Chondrocyte (in vitro differentiated cells): ENCODE measurements at regions not wholly inside any gene's neighbourhood (a gene's known extent, or its start where the extent isn't known, plus 50 kb on each side); places are given as distances from the start of the nearest gene placed in this dataset.

Experiments used
- DNase-seq: peaks from one replicate; pipeline ENCODE4 v3.0.0; 2021; ENCODE audit warnings: mixed read lengths, low spot score
- H3K27ac Mint-ChIP-seq: one replicate; pipeline ENCODE4 v1.8.0; 2021; ENCODE audit warnings: mild to moderate bottlenecking, moderate library complexity, mixed read lengths; ENCODE audit not compliant: unreplicated experiment
- H3K27me3 Mint-ChIP-seq: 2 replicates; pipeline ENCODE4 v1.8.0; 2021; ENCODE audit warnings: low read depth, mixed read lengths
- H3K36me3 Mint-ChIP-seq: 2 replicates; pipeline ENCODE4 v1.8.0; 2021; ENCODE audit warnings: low read depth, mixed read lengths
- H3K4me1 Mint-ChIP-seq: 2 replicates; pipeline ENCODE4 v1.8.0; 2021; ENCODE audit warnings: low read depth, mild to moderate bottlenecking, mixed read lengths
- H3K4me3 Mint-ChIP-seq: one replicate; pipeline ENCODE4 v1.8.0; 2021; ENCODE audit warnings: mild to moderate bottlenecking, moderate library complexity, mixed read lengths; ENCODE audit not compliant: unreplicated experiment
- H3K9me3 Mint-ChIP-seq: 2 replicates; pipeline ENCODE4 v1.8.0; 2021; ENCODE audit warnings: low read depth, mixed read lengths
- CTCF ChIP-seq: fragments of 200-600 bp; sonication (generic); IDR thresholded peaks from 2 replicates; pipeline ENCODE4 v1.5.0; 2021; ENCODE audit warnings: antibody characterized with exemption, mild to moderate bottlenecking, moderate library complexity

GRCh38 chr2:103435010-103435409 lies 673.2 kb downstream of the TMEM182 start:
- Mint-ChIP-seq H3K4me3 (no peak overlapping the region), H3K9me3 (peaks cover 11% of the 10 kb centered on the region), H3K27me3 (no peaks in the 10 kb centered on the region), H3K4me1 (no peaks in the 10 kb centered on the region), H3K27ac (no peak overlapping the region), H3K36me3 (no peaks in the 10 kb centered on the region)
- no peak for DNase-seq
- TF ChIP-seq CTCF, result no peak

- TF ChIP-seq CTCF, result no peak
- H3K9me3 Mint-ChIP-seq, result peaks cover 8% of the 10 kb centered on the region
- no peaks in the 10 kb centered on the region for H3K36me3 Mint-ChIP-seq
- no peaks in the 10 kb centered on the region for H3K4me1 Mint-ChIP-seq
- H3K4me3 Mint-ChIP-seq, result no peak overlapping the region
- DNase-seq, result no peak
- H3K27ac Mint-ChIP-seq, result no peak overlapping the region
- H3K27me3 Mint-ChIP-seq, result no peaks in the 10 kb centered on the region
Measured at GRCh38 chr2:103437161-103437560, 675.3 kb downstream of the TMEM182 start.

- H3K27me3 Mint-ChIP-seq, result peaks cover 2% of the 10 kb centered on the region
- no peaks in the 10 kb centered on the region for H3K36me3 Mint-ChIP-seq
- TF ChIP-seq CTCF, result no peak
- no peaks in the 10 kb centered on the region for H3K9me3 Mint-ChIP-seq
- no peaks in the 10 kb centered on the region for H3K4me1 Mint-ChIP-seq
- no peak for DNase-seq
- no peak overlapping the region for H3K27ac Mint-ChIP-seq
- H3K4me3 Mint-ChIP-seq, result no peak overlapping the region
Measured at GRCh38 chr2:103445347-103445746, 683.5 kb downstream of the TMEM182 start.

- TF ChIP-seq CTCF, result no peak
- Mint-ChIP-seq H3K36me3 (no peaks in the 10 kb centered on the region), H3K4me1 (no peaks in the 10 kb centered on the region), H3K27ac (no peak overlapping the region), H3K27me3 (peaks cover 2% of the 10 kb centered on the region), H3K9me3 (no peaks in the 10 kb centered on the region), H3K4me3 (no peak overlapping the region)
- DNase-seq, result no peak
Measured at GRCh38 chr2:103448495-103448894, 686.7 kb downstream of the TMEM182 start.

GRCh38 chr2:103451283-103451682 lies 689.5 kb downstream of the TMEM182 start:
- no peaks in the 10 kb centered on the region for H3K36me3 Mint-ChIP-seq
- no peak overlapping the region for H3K27ac Mint-ChIP-seq
- H3K4me3 Mint-ChIP-seq, result no peak overlapping the region
- DNase-seq, result no peak
- TF ChIP-seq CTCF, result no peak
- H3K4me1 Mint-ChIP-seq, result no peaks in the 10 kb centered on the region
- peaks cover 6% of the 10 kb centered on the region for H3K27me3 Mint-ChIP-seq
- H3K9me3 Mint-ChIP-seq, result no peaks in the 10 kb centered on the region
